Spinal cord (tissue), 9 donors: ENCODE measurements at regions not wholly inside any gene's neighbourhood (a gene's known extent, or its start where the extent isn't known, plus 50 kb on each side); places are given as distances from the start of the nearest gene placed in this dataset.

Experiments
- DNase-seq, 6 donors: peaks; one replicate each; pipeline versions ENCODE4 v3.0.0 to v3.0.0-alpha.2; 2013 to 2015; ENCODE audit warnings: low spot score in 6 of 6, low read depth in 4 of 6
- H3K27ac ChIP-seq: one replicate; pipeline ENCODE4 v1.5.1; 2013; ENCODE audit warnings: low read depth, low read length, control low read depth
- H3K27me3 ChIP-seq: one replicate; pipeline ENCODE4 v1.6.1; 2013; ENCODE audit warnings: low read length; ENCODE audit not compliant: control insufficient read depth, insufficient read depth
- H3K36me3 ChIP-seq: one replicate; pipeline ENCODE4 v1.6.1; 2013; ENCODE audit warnings: low read length; ENCODE audit not compliant: control insufficient read depth, insufficient read depth
- H3K4me1 ChIP-seq: one replicate; pipeline ENCODE4 v1.6.1; 2013; ENCODE audit warnings: low read length; ENCODE audit not compliant: control insufficient read depth, insufficient read depth
- H3K4me3 ChIP-seq: one replicate; pipeline ENCODE4 v1.5.1; 2013; ENCODE audit warnings: low read depth, low read length, control low read depth
- H3K9me3 ChIP-seq: one replicate; pipeline ENCODE4 v1.6.1; 2013; ENCODE audit warnings: low read length; ENCODE audit not compliant: control insufficient read depth, insufficient read depth
- WGBS: methylation state at CpG from one replicate; pipeline ENCODE4 v1.1.5; 2013; ENCODE audit warnings: missing lambda C conversion rate; ENCODE audit not compliant: insufficient coverage; 5-methylcytosine and 5-hydroxymethylcytosine counted together
- donor health status: healthy.

DNA sequence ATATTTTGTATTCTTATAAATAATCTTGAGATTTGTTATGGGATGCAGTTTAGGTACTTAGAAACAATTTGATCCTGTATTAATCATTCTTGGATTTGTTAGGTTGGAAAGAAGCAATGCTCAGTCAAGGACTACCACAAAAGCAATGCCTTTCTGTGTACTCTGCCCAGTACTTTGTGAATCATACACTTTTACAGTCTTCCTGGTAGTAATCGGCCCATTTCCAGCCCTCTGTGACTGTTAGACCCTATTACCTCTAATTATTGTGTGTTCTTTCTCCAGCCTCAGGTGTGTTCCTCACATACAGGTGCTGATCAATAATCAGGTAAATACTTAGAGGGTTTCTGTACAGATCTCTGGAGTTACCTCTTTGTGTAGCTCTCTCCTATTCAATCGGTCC is 609.0 kb downstream of the KCNH5 start:
- Histone ChIP-seq H3K27me3 (no peaks in the 10 kb centered on the region), H3K36me3 (no peaks in the 10 kb centered on the region), H3K9me3 (peaks cover 10% of the 10 kb centered on the region), H3K27ac (no peak overlapping the region), H3K4me1 (no peaks in the 10 kb centered on the region), H3K4me3 (no peak overlapping the region)
- DNase-seq: no peak
- WGBS: no CpG with 5 or more reads among the region's 2 CpGs

GRCh38 chr14:62439210-62439609 is 606.0 kb downstream of the KCNH5 start:
- Histone ChIP-seq H3K36me3 (no peaks in the 10 kb centered on the region), H3K27ac (no peak overlapping the region), H3K9me3 (peaks cover 8% of the 10 kb centered on the region), H3K4me3 (no peak overlapping the region), H3K4me1 (no peaks in the 10 kb centered on the region), H3K27me3 (no peaks in the 10 kb centered on the region)
- WGBS: no CpG with 5 or more reads among the region's 2 CpGs
- DNase-seq: no peak

GRCh38 chr14:62443796-62444195 is 601.5 kb downstream of the KCNH5 start:
- peaks cover 4% of the 10 kb centered on the region for H3K9me3 ChIP-seq
- DNase-seq: no peak
- no peak overlapping the region for H3K4me3 ChIP-seq
- WGBS: 83% methylated on average over 2 of the region's 3 CpGs
- H3K27me3 ChIP-seq: no peaks in the 10 kb centered on the region
- H3K36me3 ChIP-seq: no peaks in the 10 kb centered on the region
- no peaks in the 10 kb centered on the region for H3K4me1 ChIP-seq
- no peak overlapping the region for H3K27ac ChIP-seq

DNA sequence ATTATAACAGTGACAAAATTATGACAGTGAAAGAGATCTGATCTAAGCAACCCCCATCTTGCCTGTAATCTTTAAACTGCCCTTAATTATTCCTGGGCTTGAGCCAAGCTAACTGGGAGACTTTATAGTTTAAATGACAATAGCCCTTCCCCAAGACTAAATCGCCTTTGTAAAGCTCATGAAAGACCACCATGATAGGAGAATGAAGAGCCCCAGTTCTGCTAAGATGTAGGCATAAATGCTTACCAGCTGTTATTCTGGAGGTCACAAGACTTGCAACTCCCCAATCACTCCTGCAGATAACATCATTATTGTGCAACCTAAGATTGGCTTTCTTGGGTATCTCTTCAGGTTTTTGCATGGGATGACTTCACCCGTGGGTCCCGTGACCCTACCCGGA is 599.7 kb downstream of the KCNH5 start:
- no peaks in the 10 kb centered on the region for H3K27me3 ChIP-seq
- WGBS: no CpG with 5 or more reads among the region's 4 CpGs
- no peak overlapping the region for H3K4me3 ChIP-seq
- no peaks in the 10 kb centered on the region for H3K9me3 ChIP-seq
- no peak overlapping the region for H3K27ac ChIP-seq
- H3K36me3 ChIP-seq: no peaks in the 10 kb centered on the region
- no peaks in the 10 kb centered on the region for H3K4me1 ChIP-seq
- peak in 1 of 6 donors; percentile 3 for DNase-seq

DNA sequence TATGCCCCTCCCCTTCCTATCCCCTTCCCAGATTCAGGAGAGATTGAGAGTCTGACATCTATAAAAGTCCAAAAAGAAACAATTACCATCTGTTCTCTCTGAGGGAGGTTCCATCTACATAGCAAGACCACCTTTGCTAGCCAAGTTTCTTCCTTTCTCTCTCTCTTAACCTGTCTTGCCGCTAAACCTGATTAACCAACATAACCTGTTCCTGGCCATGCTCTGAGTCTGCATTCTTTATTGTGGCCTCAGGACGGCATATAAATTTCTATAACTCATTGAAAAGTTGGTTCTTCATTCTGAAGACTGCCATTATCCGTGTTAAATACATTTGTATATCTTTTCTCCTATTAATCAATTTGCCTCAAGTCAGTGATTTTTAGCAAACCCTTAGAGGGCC is 594.0 kb downstream of the KCNH5 start:
- Histone ChIP-seq H3K27me3 (no peaks in the 10 kb centered on the region), H3K4me3 (no peak overlapping the region), H3K27ac (no peak overlapping the region), H3K9me3 (no peaks in the 10 kb centered on the region), H3K36me3 (no peaks in the 10 kb centered on the region), H3K4me1 (no peaks in the 10 kb centered on the region)
- DNase-seq: peak in 1 of 6 donors; percentile 24
- 100% methylated on average over 2 of the region's 3 CpGs for WGBS

DNA sequence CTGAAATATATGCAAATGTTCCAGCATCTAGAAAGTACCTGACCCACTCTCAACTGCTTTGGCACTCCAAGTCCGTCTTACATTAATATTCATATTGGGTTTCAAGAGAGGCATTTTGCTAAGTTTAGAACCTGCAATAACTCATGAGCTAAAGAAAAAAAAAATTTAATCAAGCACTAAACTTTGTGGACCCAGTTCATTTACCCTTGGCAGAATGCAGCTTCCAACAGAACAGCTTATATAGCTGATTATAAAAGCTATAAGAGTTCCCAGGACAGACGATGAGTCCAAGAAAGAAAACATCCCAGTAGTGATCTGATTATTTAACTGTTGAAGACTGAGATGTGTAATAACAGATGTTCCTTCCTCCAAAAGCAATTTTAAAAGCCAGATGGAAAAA is 592.0 kb downstream of the KCNH5 start:
- WGBS: no CpG with 5 or more reads among the region's 2 CpGs
- Histone ChIP-seq H3K9me3 (no peaks in the 10 kb centered on the region), H3K36me3 (no peaks in the 10 kb centered on the region), H3K27me3 (no peaks in the 10 kb centered on the region), H3K27ac (no peak overlapping the region), H3K4me3 (no peak overlapping the region), H3K4me1 (no peaks in the 10 kb centered on the region)
- peak in 1 of 6 donors; percentile 46 for DNase-seq

DNA sequence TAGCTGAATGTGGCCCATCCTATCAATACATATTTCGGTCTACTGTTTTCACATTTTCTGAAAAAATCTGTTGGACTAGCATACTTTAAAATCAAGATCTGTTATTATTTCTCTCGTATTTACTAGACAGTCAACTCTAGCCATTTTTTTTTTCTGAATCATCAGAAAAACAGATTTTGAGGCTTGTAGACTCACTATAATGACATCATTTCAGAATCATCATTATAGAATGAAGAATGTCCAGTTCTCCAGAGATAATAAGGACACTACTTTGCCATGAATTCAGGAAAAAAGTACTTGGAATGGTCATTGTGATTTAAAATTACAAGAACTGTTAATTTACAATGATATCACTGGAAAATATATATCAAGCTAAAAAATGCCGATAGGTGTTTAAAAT is 589.8 kb downstream of the KCNH5 start:
- DNase-seq: no peak
- no peaks in the 10 kb centered on the region for H3K9me3 ChIP-seq
- no peak overlapping the region for H3K4me3 ChIP-seq
- H3K4me1 ChIP-seq: no peaks in the 10 kb centered on the region
- no peaks in the 10 kb centered on the region for H3K27me3 ChIP-seq
- H3K27ac ChIP-seq: no peak overlapping the region
- no peaks in the 10 kb centered on the region for H3K36me3 ChIP-seq
- WGBS: 100% methylated on average over 1 of the region's 3 CpGs

DNA sequence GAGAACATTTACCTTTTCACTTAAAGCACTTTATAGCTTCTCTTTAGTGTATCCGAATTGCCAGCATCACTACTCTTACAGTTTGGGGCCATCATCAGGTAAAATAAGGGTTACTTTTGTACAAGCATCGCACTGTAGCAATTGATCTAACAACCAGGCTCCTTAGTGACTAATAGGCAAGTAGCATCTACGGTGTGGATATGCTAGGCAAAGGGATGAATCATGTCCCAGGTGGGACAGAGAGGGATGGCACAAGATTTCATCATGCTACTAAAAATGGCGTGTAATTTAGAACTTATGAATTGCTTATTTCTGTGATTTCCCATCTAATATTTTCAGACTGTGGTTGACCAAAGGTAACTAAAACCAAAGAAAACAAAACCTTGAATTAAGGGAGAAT is 582.3 kb downstream of the KCNH5 start:
- H3K36me3 ChIP-seq: no peaks in the 10 kb centered on the region
- WGBS: no CpG with 5 or more reads among the region's 4 CpGs
- no peak overlapping the region for H3K4me3 ChIP-seq
- no peaks in the 10 kb centered on the region for H3K27me3 ChIP-seq
- H3K4me1 ChIP-seq: no peaks in the 10 kb centered on the region
- H3K9me3 ChIP-seq: no peaks in the 10 kb centered on the region
- no peak for DNase-seq
- no peak overlapping the region for H3K27ac ChIP-seq

DNA sequence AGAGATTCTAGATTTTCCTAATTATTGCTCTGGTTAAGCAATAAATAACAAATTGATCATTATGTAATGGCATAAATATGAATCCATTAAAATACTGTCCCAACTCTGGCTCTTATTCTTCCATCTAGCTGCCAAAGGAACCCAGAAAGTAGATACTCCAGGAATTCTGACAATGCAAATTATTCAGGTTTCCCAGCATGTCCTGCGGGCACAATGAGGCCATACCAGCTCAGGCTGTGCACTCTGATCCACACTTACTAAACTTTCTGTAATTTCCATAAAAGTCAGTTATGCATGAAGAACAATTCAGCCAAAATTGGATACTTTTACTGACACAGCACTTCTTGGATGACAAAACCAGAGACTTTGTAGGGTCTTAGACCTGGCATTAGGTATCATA is 576.3 kb downstream of the KCNH5 start:
- Histone ChIP-seq H3K36me3 (no peaks in the 10 kb centered on the region), H3K27me3 (no peaks in the 10 kb centered on the region), H3K4me3 (no peak overlapping the region), H3K27ac (no peak overlapping the region), H3K9me3 (no peaks in the 10 kb centered on the region), H3K4me1 (no peaks in the 10 kb centered on the region)
- 92% methylated on average over 1 of the region's 1 CpG for WGBS
- DNase-seq: no peak

- no CpG with 5 or more reads among the region's 4 CpGs for WGBS
- Histone ChIP-seq H3K4me3 (no peak overlapping the region), H3K27me3 (no peaks in the 10 kb centered on the region), H3K4me1 (no peaks in the 10 kb centered on the region), H3K36me3 (no peaks in the 10 kb centered on the region), H3K27ac (no peak overlapping the region), H3K9me3 (no peaks in the 10 kb centered on the region)
- peak in 3 of 6 donors; percentile 35 to 91 (median 43) for DNase-seq
Measured at GRCh38 chr14:62470935-62471334, 574.3 kb downstream of the KCNH5 start.
